ENCODE measurements at regions not wholly inside any gene's neighbourhood (a gene's known extent, or its start where the extent isn't known, plus 50 kb on each side); places are given as distances from the start of the nearest gene placed in this dataset.

- TF ChIP-seq CREB1 (CRISPR knock-in tag; IDR thresholded peaks at IDR 0.05) (no peak), CTCF (IDR thresholded peaks at IDR 0.05) (no peak), ZNF121 (CRISPR knock-in tag; IDR thresholded peaks at IDR 0.05) (no peak), NFYB (CRISPR knock-in tag; conservative IDR thresholded peaks at IDR 0.05; ENCODE audit: low read depth) (no peak), MAX (CRISPR knock-in tag; IDR thresholded peaks at IDR 0.05) (no peak), CBFB (CRISPR knock-in tag; IDR thresholded peaks at IDR 0.05; ENCODE audit: low read depth) (no peak), ZNF416 (CRISPR knock-in tag; IDR thresholded peaks at IDR 0.05) (no peak), ESRRA (CRISPR knock-in tag; IDR thresholded peaks at IDR 0.05; ENCODE audit: borderline replicate concordance) (no peak), TP53 (CRISPR knock-in tag; IDR thresholded peaks at IDR 0.05) (no peak), SP1 (CRISPR knock-in tag; conservative IDR thresholded peaks at IDR 0.05) (no peak), ATF2 (CRISPR knock-in tag; IDR thresholded peaks at IDR 0.05; ENCODE audit: borderline replicate concordance, low read depth) (no peak), ELF4 (CRISPR knock-in tag; IDR thresholded peaks at IDR 0.05; ENCODE audit: low read depth) (no peak), CREM (CRISPR knock-in tag; IDR thresholded peaks at IDR 0.05) (no peak)
- TF ChIP-seq, protein P1, sequence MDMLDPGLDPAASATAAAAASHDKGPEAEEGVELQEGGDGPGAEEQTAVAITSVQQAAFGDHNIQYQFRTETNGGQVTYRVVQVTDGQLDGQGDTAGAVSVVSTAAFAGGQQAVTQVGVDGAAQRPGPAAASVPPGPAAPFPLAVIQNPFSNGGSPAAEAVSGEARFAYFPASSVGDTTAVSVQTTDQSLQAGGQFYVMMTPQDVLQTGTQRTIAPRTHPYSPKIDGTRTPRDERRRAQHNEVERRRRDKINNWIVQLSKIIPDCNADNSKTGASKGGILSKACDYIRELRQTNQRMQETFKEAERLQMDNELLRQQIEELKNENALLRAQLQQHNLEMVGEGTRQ (CRISPR knock-in tag; IDR thresholded peaks at IDR 0.05), result no peak
Observed at GRCh38 chr1:82287556-82287955, 486.8 kb downstream of the ADGRL2 start.
